Hepatocyte (in vitro differentiated cells): ENCODE measurements at regions not wholly inside any gene's neighbourhood (a gene's known extent, or its start where the extent isn't known, plus 50 kb on each side); places are given as distances from the start of the nearest gene placed in this dataset.

Experiments
- EZH2 ChIP-seq: fragments of 200-600 bp; sonication (generic); IDR thresholded peaks from 2 replicates; pipeline ENCODE4 v1.6.1; 2016; ENCODE audit warnings: antibody characterized with exemption, mild to moderate bottlenecking, borderline replicate concordance
- EZH2phosphoT487 ChIP-seq: fragments of 200-600 bp; sonication (generic); IDR thresholded peaks from one replicate; pipeline ENCODE4 v1.6.1; 2018; ENCODE audit warnings: antibody characterized with exemption, mild to moderate bottlenecking, low read depth, moderate library complexity; ENCODE audit not compliant: unreplicated experiment, severe bottlenecking
- TF ChIP-seq, protein P1 (sequence below): fragments of 200-600 bp; sonication (generic); IDR thresholded peaks from 2 replicates; pipeline ENCODE4 v1.5.1; 2016; ENCODE audit warnings: antibody characterized with exemption, mild to moderate bottlenecking; ENCODE audit not compliant: poor library complexity

DNA sequence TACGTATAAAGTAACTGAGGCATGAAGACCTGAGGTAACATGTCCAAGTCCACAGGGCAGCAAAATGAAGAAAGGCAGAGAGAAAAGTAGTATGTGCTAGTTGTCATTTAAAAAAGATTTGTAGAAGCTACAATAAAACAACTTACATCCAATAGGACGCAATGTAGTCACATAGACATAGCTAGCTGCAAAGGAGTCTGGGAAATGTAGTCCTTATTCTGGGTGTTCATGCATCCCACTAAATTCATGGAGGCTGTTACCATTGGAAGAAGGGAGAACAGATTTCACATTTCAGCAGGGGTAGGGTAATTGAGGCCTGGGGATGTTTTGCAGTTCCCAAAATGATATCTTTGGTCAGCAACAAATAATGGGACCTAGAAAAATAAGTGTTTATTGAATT lies 571.4 kb downstream of the MIAT start:
- TF ChIP-seq, protein P1, sequence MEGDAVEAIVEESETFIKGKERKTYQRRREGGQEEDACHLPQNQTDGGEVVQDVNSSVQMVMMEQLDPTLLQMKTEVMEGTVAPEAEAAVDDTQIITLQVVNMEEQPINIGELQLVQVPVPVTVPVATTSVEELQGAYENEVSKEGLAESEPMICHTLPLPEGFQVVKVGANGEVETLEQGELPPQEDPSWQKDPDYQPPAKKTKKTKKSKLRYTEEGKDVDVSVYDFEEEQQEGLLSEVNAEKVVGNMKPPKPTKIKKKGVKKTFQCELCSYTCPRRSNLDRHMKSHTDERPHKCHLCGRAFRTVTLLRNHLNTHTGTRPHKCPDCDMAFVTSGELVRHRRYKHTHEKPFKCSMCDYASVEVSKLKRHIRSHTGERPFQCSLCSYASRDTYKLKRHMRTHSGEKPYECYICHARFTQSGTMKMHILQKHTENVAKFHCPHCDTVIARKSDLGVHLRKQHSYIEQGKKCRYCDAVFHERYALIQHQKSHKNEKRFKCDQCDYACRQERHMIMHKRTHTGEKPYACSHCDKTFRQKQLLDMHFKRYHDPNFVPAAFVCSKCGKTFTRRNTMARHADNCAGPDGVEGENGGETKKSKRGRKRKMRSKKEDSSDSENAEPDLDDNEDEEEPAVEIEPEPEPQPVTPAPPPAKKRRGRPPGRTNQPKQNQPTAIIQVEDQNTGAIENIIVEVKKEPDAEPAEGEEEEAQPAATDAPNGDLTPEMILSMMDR = no peak
- TF ChIP-seq EZH2phosphoT487 (no peak), EZH2 (no peak)
